HEK293 (cell line): ENCODE measurements at regions not wholly inside any gene's neighbourhood (a gene's known extent, or its start where the extent isn't known, plus 50 kb on each side); places are given as distances from the start of the nearest gene placed in this dataset.

Experiments used
- CTCF ChIA-PET: fragments of 350-600 bp; formaldehyde crosslinking; extraction: SDS; loops from one replicate; lab custom pipeline; 2021; ENCODE audit warnings: antibody characterized with exemption; lab: Yijun Ruan, JAX
- POLR2A ChIA-PET: fragments of 300-600 bp; formaldehyde crosslinking; extraction: SDS; loops from one replicate; lab custom pipeline; 2020; ENCODE audit warnings: antibody characterized with exemption, inconsistent platforms; lab: Yijun Ruan, JAX
- H3K27ac ChIP-seq: fragments of 200-500 bp; sonication (Bioruptor generic); 2 replicates; pipeline ENCODE4 v1.5.1; 2014; ENCODE audit warnings: low read depth, low read length, control low read depth, inconsistent platforms; ENCODE audit errors: extremely low read depth
- H3K36me3 ChIP-seq, 2 experiments: fragments of 200-500 bp in 1 of 2; sonication (Bioruptor generic) in 1 of 2; 1 replicate in 1 of 2; 2 replicates in 1 of 2; pipeline ENCODE4 v1.5.1; 2014 to 2017; ENCODE audit warnings: inconsistent platforms in 2 of 2, low read length in 2 of 2; ENCODE audit not compliant: control insufficient read depth in 2 of 2, insufficient read depth in 1 of 2
- H3K4me1 ChIP-seq: fragments of 200-500 bp; sonication (Bioruptor generic); 2 replicates; pipeline ENCODE4 v1.5.1; 2014; ENCODE audit warnings: mild to moderate bottlenecking, low read length, inconsistent platforms; ENCODE audit not compliant: control insufficient read depth, insufficient read depth
- H3K4me3 ChIP-seq: 2 replicates; pipeline ENCODE4 v1.5.1; 2011; ENCODE audit warnings: low read depth, mild to moderate bottlenecking, control low read depth, low read length, moderate library complexity
- H3K9me3 ChIP-seq: fragments of 200-500 bp; sonication (Bioruptor generic); 2 replicates; pipeline ENCODE4 v1.5.1; 2014; ENCODE audit warnings: low read depth, low read length, inconsistent platforms; ENCODE audit not compliant: control insufficient read depth, insufficient read depth
- HOXC10 ChIP-seq: sonication (generic); formaldehyde crosslinking; IDR thresholded peaks from 2 replicates; pipeline ENCODE4 v1.8.1; 2023; ENCODE audit warnings: mild to moderate bottlenecking, missing genetic modification reagents
- KLF7 ChIP-seq: fragments of 450-650 bp; formaldehyde crosslinking; IDR thresholded peaks from 2 replicates; pipeline ENCODE4 v1.5.1; 2016; ENCODE audit warnings: missing biosample characterization, missing genetic modification characterization, borderline replicate concordance
- OSR2 ChIP-seq: fragments of 450-650 bp; formaldehyde crosslinking; IDR thresholded peaks from 2 replicates; pipeline ENCODE4 v1.5.1; 2016; ENCODE audit warnings: missing biosample characterization, missing genetic modification characterization
- RBAK ChIP-seq: fragments of 450-650 bp; formaldehyde crosslinking; IDR thresholded peaks from 2 replicates; pipeline ENCODE4 v1.5.1; 2016; ENCODE audit warnings: missing biosample characterization, missing genetic modification characterization
- SALL2 ChIP-seq: fragments of 450-650 bp; formaldehyde crosslinking; IDR thresholded peaks from 2 replicates; pipeline ENCODE4 v1.5.0; 2017; ENCODE audit warnings: missing biosample characterization, mild to moderate bottlenecking, missing genetic modification characterization, borderline replicate concordance
- ZFP69B ChIP-seq: fragments of 450-650 bp; formaldehyde crosslinking; IDR thresholded peaks from 2 replicates; pipeline ENCODE4 v1.5.1; 2016; ENCODE audit warnings: missing biosample characterization, missing genetic modification characterization
- ZNF146 ChIP-seq: fragments of 450-650 bp; formaldehyde crosslinking; IDR thresholded peaks from 2 replicates; pipeline ENCODE4 v1.5.1; 2016; ENCODE audit warnings: missing biosample characterization, missing genetic modification characterization
- ZNF157 ChIP-seq: fragments of 450-650 bp; formaldehyde crosslinking; IDR thresholded peaks from 2 replicates; pipeline ENCODE4 v1.5.1; 2016; ENCODE audit warnings: missing biosample characterization, missing genetic modification characterization
- ZNF214 ChIP-seq: fragments of 450-650 bp; formaldehyde crosslinking; IDR thresholded peaks from 2 replicates; pipeline ENCODE4 v1.5.1; 2017; ENCODE audit warnings: missing biosample characterization, mild to moderate bottlenecking, missing genetic modification characterization, borderline replicate concordance
- ZNF223 ChIP-seq: fragments of 450-650 bp; formaldehyde crosslinking; IDR thresholded peaks from 2 replicates; pipeline ENCODE4 v1.5.1; 2016; ENCODE audit warnings: missing biosample characterization, missing genetic modification characterization
- ZNF354C ChIP-seq: fragments of 450-650 bp; formaldehyde crosslinking; IDR thresholded peaks from 2 replicates; pipeline ENCODE4 v1.5.1; 2016; ENCODE audit warnings: missing biosample characterization, missing genetic modification characterization, low read depth, borderline replicate concordance
- ZNF48 ChIP-seq: fragments of 450-650 bp; formaldehyde crosslinking; IDR thresholded peaks from 2 replicates; pipeline ENCODE4 v1.5.1; 2016; ENCODE audit warnings: missing biosample characterization, missing genetic modification characterization
- ZNF549 ChIP-seq: fragments of 450-650 bp; IDR thresholded peaks from 2 replicates; pipeline ENCODE4 v1.5.1; 2018; ENCODE audit warnings: missing biosample characterization, missing genetic modification characterization, mild to moderate bottlenecking, inconsistent platforms, moderate library complexity
- ZNF571 ChIP-seq: fragments of 450-650 bp; formaldehyde crosslinking; IDR thresholded peaks from 2 replicates; pipeline ENCODE4 v1.5.0; 2017; ENCODE audit warnings: missing biosample characterization, missing genetic modification characterization
- ZNF701 ChIP-seq: fragments of 450-650 bp; formaldehyde crosslinking; IDR thresholded peaks from 2 replicates; pipeline ENCODE4 v1.5.1; 2016; ENCODE audit warnings: missing biosample characterization, missing genetic modification characterization
- ZNF768 ChIP-seq: fragments of 450-650 bp; formaldehyde crosslinking; IDR thresholded peaks from 2 replicates; pipeline ENCODE4 v1.5.1; 2018; ENCODE audit warnings: missing biosample characterization, mild to moderate bottlenecking, missing genetic modification characterization
- ZSCAN16 ChIP-seq: fragments of 450-650 bp; formaldehyde crosslinking; IDR thresholded peaks from 2 replicates; pipeline ENCODE4 v1.5.1; 2016; ENCODE audit warnings: missing biosample characterization, missing genetic modification characterization
- ZXDB ChIP-seq: fragments of 450-650 bp; formaldehyde crosslinking; IDR thresholded peaks from 2 replicates; pipeline ENCODE4 v1.5.1; 2016; ENCODE audit warnings: missing biosample characterization, missing genetic modification characterization
- TF ChIP-seq, protein P1 (sequence below): fragments of 450-650 bp; formaldehyde crosslinking; IDR thresholded peaks from 2 replicates; pipeline ENCODE4 v1.5.1; 2016; ENCODE audit warnings: missing biosample characterization, missing genetic modification characterization
- TF ChIP-seq, protein P2 (sequence below): fragments of 450-650 bp; formaldehyde crosslinking; IDR thresholded peaks from 2 replicates; pipeline ENCODE4 v1.5.1; 2016; ENCODE audit warnings: missing biosample characterization, missing genetic modification characterization
- TF ChIP-seq, protein P3 (sequence below): fragments of 450-650 bp; formaldehyde crosslinking; IDR thresholded peaks from 2 replicates; pipeline ENCODE4 v1.5.1; 2016; ENCODE audit warnings: missing biosample characterization, missing genetic modification characterization
- TF ChIP-seq, protein P4 (sequence below): fragments of 450-650 bp; formaldehyde crosslinking; IDR thresholded peaks from 2 replicates; pipeline ENCODE4 v1.5.1; 2017; ENCODE audit warnings: missing biosample characterization, missing genetic modification characterization
- TF ChIP-seq, protein P5 (sequence below): fragments of 450-650 bp; formaldehyde crosslinking; IDR thresholded peaks from 2 replicates; pipeline ENCODE4 v1.5.1; 2016; ENCODE audit warnings: missing biosample characterization, missing genetic modification characterization, borderline replicate concordance
- TF ChIP-seq, protein P6 (sequence below): fragments of 450-650 bp; formaldehyde crosslinking; IDR thresholded peaks from 2 replicates; pipeline ENCODE4 v1.5.1; 2016; ENCODE audit warnings: missing biosample characterization, missing genetic modification characterization

DNA sequence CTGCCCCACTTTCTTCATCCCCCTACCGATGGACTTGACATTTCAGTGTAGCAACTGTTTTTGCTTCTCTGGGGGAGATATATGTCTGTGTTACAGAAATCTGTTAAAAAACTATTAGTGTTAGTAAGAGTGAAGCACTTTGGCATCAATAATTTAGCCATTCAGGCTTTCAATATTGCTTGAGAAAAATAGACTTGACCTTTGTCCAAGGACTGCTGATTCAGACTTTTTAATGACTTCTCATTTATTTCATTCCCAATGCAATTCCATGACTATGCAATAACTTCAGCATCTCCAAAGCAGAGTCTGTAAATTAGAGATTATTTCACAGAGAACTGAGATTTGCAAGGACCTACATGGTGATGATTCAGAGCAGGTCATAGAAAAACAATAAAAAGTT lies 104.1 kb upstream of the SPEF2 start:
- H3K4me1 ChIP-seq = no peaks in the 10 kb centered on the region
- CTCF ChIA-PET = no interaction called here
- POLR2A ChIA-PET = no interaction called here
- no peak overlapping the region for H3K27ac ChIP-seq
- H3K4me3 ChIP-seq = no peak overlapping the region
- H3K9me3 ChIP-seq = no peaks in the 10 kb centered on the region; the same call in 1 of the 2 replicates
- TF ChIP-seq ZXDB (tag by site-specific recombination) (no peak), ZNF214 (tag by site-specific recombination) (no peak), ZNF157 (no peak), ZNF701 (tag by site-specific recombination) (no peak), ZNF223 (tag by site-specific recombination) (no peak), SALL2 (tag by site-specific recombination) (no peak), OSR2 (tag by site-specific recombination) (no peak), KLF7 (tag by site-specific recombination) (no peak), ZSCAN16 (tag by site-specific recombination) (no peak), ZNF354C (tag by site-specific recombination) (no peak), ZNF48 (tag by site-specific recombination) (no peak), ZNF571 (tag by site-specific recombination) (no peak)
- TF ChIP-seq, protein P1, sequence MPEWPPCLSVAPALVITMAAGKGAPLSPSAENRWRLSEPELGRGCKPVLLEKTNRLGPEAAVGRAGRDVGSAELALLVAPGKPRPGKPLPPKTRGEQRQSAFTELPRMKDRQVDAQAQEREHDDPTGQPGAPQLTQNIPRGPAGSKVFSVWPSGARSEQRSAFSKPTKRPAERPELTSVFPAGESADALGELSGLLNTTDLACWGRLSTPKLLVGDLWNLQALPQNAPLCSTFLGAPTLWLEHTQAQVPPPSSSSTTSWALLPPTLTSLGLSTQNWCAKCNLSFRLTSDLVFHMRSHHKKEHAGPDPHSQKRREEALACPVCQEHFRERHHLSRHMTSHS (tag by site-specific recombination) = no peak
- TF ChIP-seq, protein P2, sequence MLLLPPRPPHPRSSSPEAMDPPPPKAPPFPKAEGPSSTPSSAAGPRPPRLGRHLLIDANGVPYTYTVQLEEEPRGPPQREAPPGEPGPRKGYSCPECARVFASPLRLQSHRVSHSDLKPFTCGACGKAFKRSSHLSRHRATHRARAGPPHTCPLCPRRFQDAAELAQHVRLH (tag by site-specific recombination) = no peak
- TF ChIP-seq, protein P3, sequence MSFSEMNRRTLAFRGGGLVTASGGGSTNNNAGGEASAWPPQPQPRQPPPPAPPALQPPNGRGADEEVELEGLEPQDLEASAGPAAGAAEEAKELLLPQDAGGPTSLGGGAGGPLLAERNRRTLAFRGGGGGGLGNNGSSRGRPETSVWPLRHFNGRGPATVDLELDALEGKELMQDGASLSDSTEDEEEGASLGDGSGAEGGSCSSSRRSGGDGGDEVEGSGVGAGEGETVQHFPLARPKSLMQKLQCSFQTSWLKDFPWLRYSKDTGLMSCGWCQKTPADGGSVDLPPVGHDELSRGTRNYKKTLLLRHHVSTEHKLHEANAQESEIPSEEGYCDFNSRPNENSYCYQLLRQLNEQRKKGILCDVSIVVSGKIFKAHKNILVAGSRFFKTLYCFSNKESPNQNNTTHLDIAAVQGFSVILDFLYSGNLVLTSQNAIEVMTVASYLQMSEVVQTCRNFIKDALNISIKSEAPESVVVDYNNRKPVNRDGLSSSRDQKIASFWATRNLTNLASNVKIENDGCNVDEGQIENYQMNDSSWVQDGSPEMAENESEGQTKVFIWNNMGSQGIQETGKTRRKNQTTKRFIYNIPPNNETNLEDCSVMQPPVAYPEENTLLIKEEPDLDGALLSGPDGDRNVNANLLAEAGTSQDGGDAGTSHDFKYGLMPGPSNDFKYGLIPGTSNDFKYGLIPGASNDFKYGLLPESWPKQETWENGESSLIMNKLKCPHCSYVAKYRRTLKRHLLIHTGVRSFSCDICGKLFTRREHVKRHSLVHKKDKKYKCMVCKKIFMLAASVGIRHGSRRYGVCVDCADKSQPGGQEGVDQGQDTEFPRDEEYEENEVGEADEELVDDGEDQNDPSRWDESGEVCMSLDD = no peak
- TF ChIP-seq, protein P4, sequence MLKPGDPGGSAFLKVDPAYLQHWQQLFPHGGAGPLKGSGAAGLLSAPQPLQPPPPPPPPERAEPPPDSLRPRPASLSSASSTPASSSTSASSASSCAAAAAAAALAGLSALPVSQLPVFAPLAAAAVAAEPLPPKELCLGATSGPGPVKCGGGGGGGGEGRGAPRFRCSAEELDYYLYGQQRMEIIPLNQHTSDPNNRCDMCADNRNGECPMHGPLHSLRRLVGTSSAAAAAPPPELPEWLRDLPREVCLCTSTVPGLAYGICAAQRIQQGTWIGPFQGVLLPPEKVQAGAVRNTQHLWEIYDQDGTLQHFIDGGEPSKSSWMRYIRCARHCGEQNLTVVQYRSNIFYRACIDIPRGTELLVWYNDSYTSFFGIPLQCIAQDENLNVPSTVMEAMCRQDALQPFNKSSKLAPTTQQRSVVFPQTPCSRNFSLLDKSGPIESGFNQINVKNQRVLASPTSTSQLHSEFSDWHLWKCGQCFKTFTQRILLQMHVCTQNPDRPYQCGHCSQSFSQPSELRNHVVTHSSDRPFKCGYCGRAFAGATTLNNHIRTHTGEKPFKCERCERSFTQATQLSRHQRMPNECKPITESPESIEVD (tag by site-specific recombination) = no peak
- no peaks in the 10 kb centered on the region for H3K36me3 ChIP-seq

DNA sequence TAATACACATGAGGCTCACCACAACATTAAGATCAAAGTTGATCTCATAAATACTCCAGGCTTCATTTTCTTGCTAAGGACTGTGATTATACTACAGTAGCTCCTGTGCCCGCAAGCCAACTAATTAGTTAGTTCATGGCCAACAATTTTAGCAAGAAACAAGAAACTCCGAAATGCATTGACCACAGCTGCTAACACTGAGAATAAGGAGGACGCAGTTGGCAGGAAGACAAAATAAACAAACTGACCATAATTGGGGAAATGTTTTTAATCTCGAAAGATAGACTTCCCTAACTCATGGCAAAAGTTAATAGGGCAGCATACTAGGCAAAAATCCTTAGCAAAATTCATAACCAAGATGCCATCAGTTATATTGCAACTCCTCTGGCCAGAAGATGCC lies 115.5 kb upstream of the SPEF2 start:
- Histone ChIP-seq H3K9me3 (no peaks in the 10 kb centered on the region; the same call in none of the 2 replicates), H3K27ac (no peak overlapping the region), H3K4me1 (no peaks in the 10 kb centered on the region), H3K36me3 (no peaks in the 10 kb centered on the region), H3K4me3 (no peak overlapping the region)
- ChIA-PET CTCF (no interaction called here), POLR2A (no interaction called here)
- no peak for TF ChIP-seq ZNF146 (tag by site-specific recombination)
- no peak for TF ChIP-seq ZNF549 (tag by site-specific recombination)
- TF ChIP-seq, protein P5, sequence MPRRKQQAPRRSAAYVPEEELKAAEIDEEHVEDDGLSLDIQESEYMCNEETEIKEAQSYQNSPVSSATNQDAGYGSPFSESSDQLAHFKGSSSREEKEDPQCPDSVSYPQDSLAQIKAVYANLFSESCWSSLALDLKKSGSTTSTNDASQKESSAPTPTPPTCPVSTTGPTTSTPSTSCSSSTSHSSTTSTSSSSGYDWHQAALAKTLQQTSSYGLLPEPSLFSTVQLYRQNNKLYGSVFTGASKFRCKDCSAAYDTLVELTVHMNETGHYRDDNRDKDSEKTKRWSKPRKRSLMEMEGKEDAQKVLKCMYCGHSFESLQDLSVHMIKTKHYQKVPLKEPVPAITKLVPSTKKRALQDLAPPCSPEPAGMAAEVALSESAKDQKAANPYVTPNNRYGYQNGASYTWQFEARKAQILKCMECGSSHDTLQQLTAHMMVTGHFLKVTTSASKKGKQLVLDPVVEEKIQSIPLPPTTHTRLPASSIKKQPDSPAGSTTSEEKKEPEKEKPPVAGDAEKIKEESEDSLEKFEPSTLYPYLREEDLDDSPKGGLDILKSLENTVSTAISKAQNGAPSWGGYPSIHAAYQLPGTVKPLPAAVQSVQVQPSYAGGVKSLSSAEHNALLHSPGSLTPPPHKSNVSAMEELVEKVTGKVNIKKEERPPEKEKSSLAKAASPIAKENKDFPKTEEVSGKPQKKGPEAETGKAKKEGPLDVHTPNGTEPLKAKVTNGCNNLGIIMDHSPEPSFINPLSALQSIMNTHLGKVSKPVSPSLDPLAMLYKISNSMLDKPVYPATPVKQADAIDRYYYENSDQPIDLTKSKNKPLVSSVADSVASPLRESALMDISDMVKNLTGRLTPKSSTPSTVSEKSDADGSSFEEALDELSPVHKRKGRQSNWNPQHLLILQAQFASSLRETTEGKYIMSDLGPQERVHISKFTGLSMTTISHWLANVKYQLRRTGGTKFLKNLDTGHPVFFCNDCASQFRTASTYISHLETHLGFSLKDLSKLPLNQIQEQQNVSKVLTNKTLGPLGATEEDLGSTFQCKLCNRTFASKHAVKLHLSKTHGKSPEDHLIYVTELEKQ (tag by site-specific recombination) = no peak
- TF ChIP-seq ZNF571 (tag by site-specific recombination) = no peak
- TF ChIP-seq ZFP69B (tag by site-specific recombination) = no peak
- no peak for TF ChIP-seq ZNF768
- TF ChIP-seq, protein P6, sequence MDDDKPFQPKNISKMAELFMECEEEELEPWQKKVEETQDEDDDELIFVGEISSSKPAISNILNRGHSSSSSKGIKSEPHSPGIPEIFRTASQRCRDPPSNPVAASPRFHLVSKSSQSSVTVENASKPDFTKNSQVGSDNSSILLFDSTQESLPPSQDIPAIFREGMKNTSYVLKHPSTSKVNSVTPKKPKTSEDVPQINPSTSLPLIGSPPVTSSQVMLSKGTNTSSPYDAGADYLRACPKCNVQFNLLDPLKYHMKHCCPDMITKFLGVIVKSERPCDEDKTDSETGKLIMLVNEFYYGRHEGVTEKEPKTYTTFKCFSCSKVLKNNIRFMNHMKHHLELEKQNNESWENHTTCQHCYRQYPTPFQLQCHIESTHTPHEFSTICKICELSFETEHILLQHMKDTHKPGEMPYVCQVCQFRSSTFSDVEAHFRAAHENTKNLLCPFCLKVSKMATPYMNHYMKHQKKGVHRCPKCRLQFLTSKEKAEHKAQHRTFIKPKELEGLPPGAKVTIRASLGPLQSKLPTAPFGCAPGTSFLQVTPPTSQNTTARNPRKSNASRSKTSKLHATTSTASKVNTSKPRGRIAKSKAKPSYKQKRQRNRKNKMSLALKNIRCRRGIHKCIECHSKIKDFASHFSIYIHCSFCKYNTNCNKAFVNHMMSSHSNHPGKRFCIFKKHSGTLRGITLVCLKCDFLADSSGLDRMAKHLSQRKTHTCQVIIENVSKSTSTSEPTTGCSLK (tag by site-specific recombination) = no peak
- no peak for TF ChIP-seq RBAK (tag by site-specific recombination)
- TF ChIP-seq HOXC10 (CRISPR knock-in tag) = no peak
